ENCODE measurements at regions not wholly inside any gene's neighbourhood (a gene's known extent, or its start where the extent isn't known, plus 50 kb on each side); places are given as distances from the start of the nearest gene placed in this dataset.

- Histone ChIP-seq H2AFZ (ENCODE audit: low read length, unreplicated experiment) (no peak overlapping the region), H3K4me1 (ENCODE audit: control insufficient read depth, insufficient read depth, low read length, unreplicated experiment) (peaks cover 25% of the 10 kb centered on the region), H3K79me2 (ENCODE audit: control insufficient read depth, insufficient read depth, low read length, unreplicated experiment) (no peaks in the 10 kb centered on the region), H3K27ac (ENCODE audit: low read depth, low read length) (no peak overlapping the region), H3K4me3 (ENCODE audit: low read depth, low read length) (no peak overlapping the region), H3K27me3 (ENCODE audit: insufficient read depth, low read length) (no peaks in the 10 kb centered on the region), H3K36me3 (ENCODE audit: insufficient read depth, low read length) (no peaks in the 10 kb centered on the region)
Observed at GRCh38 chr2:65549257-65549627, 116.8 kb upstream of the SPRED2 start.

GRCh38 chr2:65548576-65549256, 116.3 kb upstream of the SPRED2 start:
- no peaks in the 10 kb centered on the region for H3K27me3 ChIP-seq (ENCODE audit: insufficient read depth, low read length)
- no peak overlapping the region for H3K27ac ChIP-seq (ENCODE audit: low read depth, low read length)
- H2AFZ ChIP-seq (ENCODE audit: low read length, unreplicated experiment): no peak overlapping the region
- H3K79me2 ChIP-seq (ENCODE audit: control insufficient read depth, insufficient read depth, low read length, unreplicated experiment): no peaks in the 10 kb centered on the region
- peaks cover 25% of the 10 kb centered on the region for H3K4me1 ChIP-seq (ENCODE audit: control insufficient read depth, insufficient read depth, low read length, unreplicated experiment)
- H3K36me3 ChIP-seq (ENCODE audit: insufficient read depth, low read length): no peaks in the 10 kb centered on the region
- no peak overlapping the region for H3K4me3 ChIP-seq (ENCODE audit: low read depth, low read length)

- Histone ChIP-seq H3K36me3 (ENCODE audit: insufficient read depth, low read length) (no peaks in the 10 kb centered on the region), H3K4me3 (ENCODE audit: low read depth, low read length) (no peak overlapping the region), H3K27me3 (ENCODE audit: insufficient read depth, low read length) (no peaks in the 10 kb centered on the region), H3K4me1 (ENCODE audit: control insufficient read depth, insufficient read depth, low read length, unreplicated experiment) (peaks cover 25% of the 10 kb centered on the region), H2AFZ (ENCODE audit: low read length, unreplicated experiment) (no peak overlapping the region), H3K27ac (ENCODE audit: low read depth, low read length) (no peak overlapping the region), H3K79me2 (ENCODE audit: control insufficient read depth, insufficient read depth, low read length, unreplicated experiment) (no peaks in the 10 kb centered on the region)
Observed at GRCh38 chr2:65548064-65548463, 115.7 kb upstream of the SPRED2 start.

GRCh38 chr2:65545837-65546805, 113.7 kb upstream of the SPRED2 start:
- Histone ChIP-seq H3K4me3 (ENCODE audit: low read depth, low read length) (no peak overlapping the region), H2AFZ (ENCODE audit: low read length, unreplicated experiment) (peak overlapping the region; percentile 37), H3K36me3 (ENCODE audit: insufficient read depth, low read length) (no peaks in the 10 kb centered on the region), H3K4me1 (ENCODE audit: control insufficient read depth, insufficient read depth, low read length, unreplicated experiment) (peaks cover 25% of the 10 kb centered on the region), H3K27me3 (ENCODE audit: insufficient read depth, low read length) (no peaks in the 10 kb centered on the region), H3K79me2 (ENCODE audit: control insufficient read depth, insufficient read depth, low read length, unreplicated experiment) (no peaks in the 10 kb centered on the region), H3K27ac (ENCODE audit: low read depth, low read length) (peak overlapping the region; percentile 65)

GRCh38 chr2:65541773-65542172, 109.4 kb upstream of the SPRED2 start:
- Histone ChIP-seq H3K27ac (ENCODE audit: low read depth, low read length) (no peak overlapping the region), H3K4me3 (ENCODE audit: low read depth, low read length) (no peak overlapping the region), H3K27me3 (ENCODE audit: insufficient read depth, low read length) (no peaks in the 10 kb centered on the region)

GRCh38 chr2:65539633-65540032, 107.2 kb upstream of the SPRED2 start:
- Histone ChIP-seq H3K4me1 (ENCODE audit: control insufficient read depth, insufficient read depth, low read length, unreplicated experiment) (peaks cover 26% of the 10 kb centered on the region), H3K79me2 (ENCODE audit: control insufficient read depth, insufficient read depth, low read length, unreplicated experiment) (no peaks in the 10 kb centered on the region), H3K4me3 (ENCODE audit: low read depth, low read length) (no peak overlapping the region), H2AFZ (ENCODE audit: low read length, unreplicated experiment) (no peak overlapping the region), H3K27ac (ENCODE audit: low read depth, low read length) (no peak overlapping the region), H3K27me3 (ENCODE audit: insufficient read depth, low read length) (no peaks in the 10 kb centered on the region), H3K36me3 (ENCODE audit: insufficient read depth, low read length) (no peaks in the 10 kb centered on the region)

More at GRCh38 chr2:65541773-65542172, 109.4 kb upstream of the SPRED2 start:
- Histone ChIP-seq H3K4me1 (ENCODE audit: control insufficient read depth, insufficient read depth, low read length, unreplicated experiment) (peaks cover 40% of the 10 kb centered on the region), H2AFZ (ENCODE audit: low read length, unreplicated experiment) (no peak overlapping the region), H3K36me3 (ENCODE audit: insufficient read depth, low read length) (no peaks in the 10 kb centered on the region), H3K79me2 (ENCODE audit: control insufficient read depth, insufficient read depth, low read length, unreplicated experiment) (no peaks in the 10 kb centered on the region)

- peaks cover 26% of the 10 kb centered on the region for H3K4me1 ChIP-seq (ENCODE audit: control insufficient read depth, insufficient read depth, low read length, unreplicated experiment)
Observed at GRCh38 chr2:65537651-65538385, 105.4 kb upstream of the SPRED2 start.

GRCh38 chr2:65536596-65536995, 104.2 kb upstream of the SPRED2 start:
- H3K79me2 ChIP-seq (ENCODE audit: control insufficient read depth, insufficient read depth, low read length, unreplicated experiment): no peaks in the 10 kb centered on the region
- no peak overlapping the region for H2AFZ ChIP-seq (ENCODE audit: low read length, unreplicated experiment)
- no peaks in the 10 kb centered on the region for H3K36me3 ChIP-seq (ENCODE audit: insufficient read depth, low read length)
- H3K4me3 ChIP-seq (ENCODE audit: low read depth, low read length): no peak overlapping the region
- peaks cover 26% of the 10 kb centered on the region for H3K4me1 ChIP-seq (ENCODE audit: control insufficient read depth, insufficient read depth, low read length, unreplicated experiment)
- no peaks in the 10 kb centered on the region for H3K27me3 ChIP-seq (ENCODE audit: insufficient read depth, low read length)
- H3K27ac ChIP-seq (ENCODE audit: low read depth, low read length): no peak overlapping the region

More at GRCh38 chr2:65537651-65538385, 105.4 kb upstream of the SPRED2 start:
- no peak overlapping the region for H2AFZ ChIP-seq (ENCODE audit: low read length, unreplicated experiment)
- peak overlapping the region; percentile 49 for H3K27ac ChIP-seq (ENCODE audit: low read depth, low read length)
- H3K27me3 ChIP-seq (ENCODE audit: insufficient read depth, low read length): no peaks in the 10 kb centered on the region
- H3K4me3 ChIP-seq (ENCODE audit: low read depth, low read length): no peak overlapping the region
- no peaks in the 10 kb centered on the region for H3K79me2 ChIP-seq (ENCODE audit: control insufficient read depth, insufficient read depth, low read length, unreplicated experiment)
- no peaks in the 10 kb centered on the region for H3K36me3 ChIP-seq (ENCODE audit: insufficient read depth, low read length)

GRCh38 chr2:65532937-65533336, 100.5 kb upstream of the SPRED2 start:
- Histone ChIP-seq H3K27ac (ENCODE audit: low read depth, low read length) (no peak overlapping the region), H3K27me3 (ENCODE audit: insufficient read depth, low read length) (no peaks in the 10 kb centered on the region), H3K4me3 (ENCODE audit: low read depth, low read length) (no peak overlapping the region), H3K79me2 (ENCODE audit: control insufficient read depth, insufficient read depth, low read length, unreplicated experiment) (no peaks in the 10 kb centered on the region), H2AFZ (ENCODE audit: low read length, unreplicated experiment) (no peak overlapping the region), H3K4me1 (ENCODE audit: control insufficient read depth, insufficient read depth, low read length, unreplicated experiment) (peaks cover 17% of the 10 kb centered on the region), H3K36me3 (ENCODE audit: insufficient read depth, low read length) (no peaks in the 10 kb centered on the region)

- no peaks in the 10 kb centered on the region for H3K79me2 ChIP-seq (ENCODE audit: control insufficient read depth, insufficient read depth, low read length, unreplicated experiment)
- peaks cover 13% of the 10 kb centered on the region for H3K4me1 ChIP-seq (ENCODE audit: control insufficient read depth, insufficient read depth, low read length, unreplicated experiment)
- no peaks in the 10 kb centered on the region for H3K27me3 ChIP-seq (ENCODE audit: insufficient read depth, low read length)
- H3K4me3 ChIP-seq (ENCODE audit: low read depth, low read length): no peak overlapping the region
- H2AFZ ChIP-seq (ENCODE audit: low read length, unreplicated experiment): no peak overlapping the region
- H3K36me3 ChIP-seq (ENCODE audit: insufficient read depth, low read length): no peaks in the 10 kb centered on the region
- no peak overlapping the region for H3K27ac ChIP-seq (ENCODE audit: low read depth, low read length)
Observed at GRCh38 chr2:65532326-65532725, 99.9 kb upstream of the SPRED2 start.
